ENCODE measurements at regions not wholly inside any gene's neighbourhood (a gene's known extent, or its start where the extent isn't known, plus 50 kb on each side); places are given as distances from the start of the nearest gene placed in this dataset.

GRCh38 chr2:79432731-79433146, 80.1 kb upstream of the CTNNA2 start:
- TF ChIP-seq SNAI2 (CRISPR knock-in tag; IDR thresholded peaks at IDR 0.05) (no peak), CSDC2 (CRISPR knock-in tag; IDR thresholded peaks at IDR 0.05) (no peak), OSR1 (CRISPR knock-in tag; IDR thresholded peaks at IDR 0.05) (no peak), TCF4 (CRISPR knock-in tag; IDR thresholded peaks at IDR 0.05; ENCODE audit: borderline replicate concordance) (no peak), TSHZ2 (CRISPR knock-in tag; IDR thresholded peaks at IDR 0.05) (no peak)
- no peak for ATAC-seq

GRCh38 chr2:79428745-79429144, 84.1 kb upstream of the CTNNA2 start:
- TF ChIP-seq PPARA (CRISPR knock-in tag; IDR thresholded peaks at IDR 0.05; ENCODE audit: borderline replicate concordance) (no peak), PATZ1 (CRISPR knock-in tag; IDR thresholded peaks at IDR 0.05; ENCODE audit: borderline replicate concordance) (no peak), GLIS3 (CRISPR knock-in tag; IDR thresholded peaks at IDR 0.05) (no peak), TOX (CRISPR knock-in tag; IDR thresholded peaks at IDR 0.05; ENCODE audit: borderline replicate concordance) (no peak), ZC3H10 (CRISPR knock-in tag; IDR thresholded peaks at IDR 0.05) (no peak), TCF4 (CRISPR knock-in tag; IDR thresholded peaks at IDR 0.05; ENCODE audit: borderline replicate concordance) (no peak), ISL1 (CRISPR knock-in tag; IDR thresholded peaks at IDR 0.05) (no peak)
- ATAC-seq: no peak

- TF ChIP-seq ZNF70 (CRISPR knock-in tag; IDR thresholded peaks at IDR 0.05): no peak
- TF ChIP-seq ZFP30 (CRISPR knock-in tag; IDR thresholded peaks at IDR 0.05): no peak
- TF ChIP-seq ESRRG (CRISPR knock-in tag; IDR thresholded peaks at IDR 0.05): no peak
- no peak for TF ChIP-seq RARB (CRISPR knock-in tag; IDR thresholded peaks at IDR 0.05)
- no peak for TF ChIP-seq BACH2 (CRISPR knock-in tag; IDR thresholded peaks at IDR 0.05; ENCODE audit: borderline replicate concordance)
- TF ChIP-seq PPARA (CRISPR knock-in tag; IDR thresholded peaks at IDR 0.05; ENCODE audit: borderline replicate concordance): no peak
- no peak for TF ChIP-seq TOX (CRISPR knock-in tag; IDR thresholded peaks at IDR 0.05; ENCODE audit: borderline replicate concordance)
- TF ChIP-seq GLIS3 (CRISPR knock-in tag; IDR thresholded peaks at IDR 0.05): no peak
- no peak for TF ChIP-seq CSRNP3 (CRISPR knock-in tag; IDR thresholded peaks at IDR 0.05)
- TF ChIP-seq TSHZ2 (CRISPR knock-in tag; IDR thresholded peaks at IDR 0.05): no peak
- TF ChIP-seq ZC3H10 (CRISPR knock-in tag; IDR thresholded peaks at IDR 0.05): no peak
- no peak for TF ChIP-seq CREB5 (CRISPR knock-in tag; IDR thresholded peaks at IDR 0.05; ENCODE audit: low read depth)
- no peak for TF ChIP-seq SNAI2 (CRISPR knock-in tag; IDR thresholded peaks at IDR 0.05)
- TF ChIP-seq POU6F1 (CRISPR knock-in tag; IDR thresholded peaks at IDR 0.05; ENCODE audit: borderline replicate concordance, low read depth): no peak
- TF ChIP-seq OSR1 (CRISPR knock-in tag; IDR thresholded peaks at IDR 0.05): no peak
- no peak for TF ChIP-seq PATZ1 (CRISPR knock-in tag; IDR thresholded peaks at IDR 0.05; ENCODE audit: borderline replicate concordance)
- no peak for TF ChIP-seq ZNF565 (CRISPR knock-in tag; conservative IDR thresholded peaks at IDR 0.05; ENCODE audit: low read depth)
- TF ChIP-seq ISL1 (CRISPR knock-in tag; IDR thresholded peaks at IDR 0.05): no peak
- TF ChIP-seq ZFP3 (CRISPR knock-in tag; IDR thresholded peaks at IDR 0.05): no peak
- no peak for TF ChIP-seq ZNF8 (CRISPR knock-in tag; IDR thresholded peaks at IDR 0.05)
- no peak for ATAC-seq
Measured at GRCh38 chr2:79414690-79415089, 98.2 kb upstream of the CTNNA2 start.
